ENCODE measurements at regions not wholly inside any gene's neighbourhood (a gene's known extent, or its start where the extent isn't known, plus 50 kb on each side); places are given as distances from the start of the nearest gene placed in this dataset.

- CTCF ChIA-PET = no interaction called here
- POLR2A ChIA-PET = no interaction called here
- H3K9ac ChIP-seq (replicated peaks; ENCODE audit: extremely low read depth, insufficient read depth, low read length) = no peak overlapping the region
- no peak overlapping the region for H2AFZ ChIP-seq (ENCODE audit: low read depth, low read length)
- H3K9me3 ChIP-seq (replicated peaks; ENCODE audit: control insufficient read depth, insufficient read depth, low read length) = no peaks in the 10 kb centered on the region
- BruUV-seq (replicated peaks) = no TSS peak
- no peaks in the 10 kb centered on the region for H4K20me1 ChIP-seq (replicated peaks; ENCODE audit: control insufficient read depth, extremely low read depth, insufficient read depth, low read length)
- DNase-seq (ENCODE audit: low read depth, low spot score) = no peak
- H3K9me1 ChIP-seq (replicated peaks; ENCODE audit: control insufficient read depth, extremely low read depth, insufficient read depth, low read length) = no peaks in the 10 kb centered on the region
- no peak overlapping the region for H3K27ac ChIP-seq (ENCODE audit: insufficient read depth, low read depth, low read length)
- no peak overlapping the region for H3K4me2 ChIP-seq (ENCODE audit: insufficient read depth, low read length)
- TF ChIP-seq JUN (IDR thresholded peaks at IDR 0.05; ENCODE audit: borderline replicate concordance, insufficient read depth, insufficient read length, low read depth) = no peak
- no peak for TF ChIP-seq FOS (IDR thresholded peaks at IDR 0.05; ENCODE audit: borderline replicate concordance, insufficient read depth, low read length)
- TF ChIP-seq MAX (IDR thresholded peaks at IDR 0.05; ENCODE audit: insufficient read depth, insufficient read length) = no peak
- no peak for TF ChIP-seq CTCF (IDR thresholded peaks at IDR 0.05; ENCODE audit: extremely low read depth in 1 of 2, insufficient read depth in 1 of 2, low read depth in 1 of 2, low read length in 2 of 2)
- TF ChIP-seq GATA2 (IDR thresholded peaks at IDR 0.05; ENCODE audit: insufficient read depth, insufficient read length, low read depth, low read length) = no peak
- no peaks in the 10 kb centered on the region for H3K27me3 ChIP-seq (ENCODE audit: control insufficient read depth in 2 of 2, insufficient read depth in 2 of 2, low read length in 2 of 2)
- dilution Hi-C loops (cut with MboI; ENCODE audit: extremely low pct_ligation_motif_present, low sequenced_read_pairs) (no loop called here), intact Hi-C loops (cut with micrococcal nuclease) (no loop called here)
- H3K4me3 ChIP-seq (replicated peaks in 1 of 3; ENCODE audit: insufficient read depth in 1 of 3, low read depth in 1 of 3, low read length in 3 of 3) = no peak overlapping the region
- no peaks in the 10 kb centered on the region for H3K36me3 ChIP-seq (ENCODE audit: control insufficient read depth in 2 of 2, extremely low read depth in 1 of 2, insufficient read depth in 2 of 2, low read length in 2 of 2)
- H3K79me2 ChIP-seq (ENCODE audit: control insufficient read depth, insufficient read depth, low read length) = no peaks in the 10 kb centered on the region
- FAIRE-seq = no peak
- H3K4me1 ChIP-seq (ENCODE audit: control insufficient read depth, extremely low read depth, insufficient read depth, low read length) = no peaks in the 10 kb centered on the region
These were observed 557.2 kb upstream of the TBL1XR1 start for GRCh38 chr3:177754508-177754921.

DNA sequence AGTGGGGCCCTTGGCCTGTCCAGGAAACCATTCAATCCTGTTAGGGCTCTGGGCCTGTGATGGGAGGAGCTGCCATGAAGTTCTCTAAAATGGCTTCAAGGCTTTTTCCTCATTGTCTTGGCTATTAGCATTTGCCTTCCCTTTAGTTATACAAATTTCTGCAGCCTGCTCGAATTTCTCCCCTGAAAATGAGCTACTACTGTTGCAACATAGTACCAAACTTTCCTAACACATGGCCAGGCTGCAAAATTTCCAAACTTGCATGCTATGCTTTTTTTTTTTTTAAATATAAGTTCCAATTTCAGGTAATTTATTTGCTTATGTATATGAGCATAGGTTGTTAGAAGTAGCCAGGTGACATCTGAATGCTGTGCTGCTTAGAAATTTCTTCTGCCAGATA, 560.8 kb upstream of the TBL1XR1 start:
- H3K27ac ChIP-seq (ENCODE audit: insufficient read depth, low read depth, low read length) = no peak overlapping the region
- TF ChIP-seq MAX (IDR thresholded peaks at IDR 0.05; ENCODE audit: insufficient read depth, insufficient read length) (no peak), GATA2 (IDR thresholded peaks at IDR 0.05; ENCODE audit: insufficient read depth, insufficient read length, low read depth, low read length) (no peak), MYC (IDR thresholded peaks at IDR 0.05; ENCODE audit: low read depth, low read length) (no peak)

More for the DNA sequence above, 560.8 kb upstream of the TBL1XR1 start:
- H3K4me2 ChIP-seq (ENCODE audit: insufficient read depth, low read length) = no peak overlapping the region
- intact Hi-C loops (cut with micrococcal nuclease) = no loop called here
- no peak overlapping the region for H3K4me3 ChIP-seq (replicated peaks in 1 of 3; ENCODE audit: insufficient read depth in 1 of 3, low read depth in 1 of 3, low read length in 3 of 3)
- no peaks in the 10 kb centered on the region for H3K27me3 ChIP-seq (ENCODE audit: control insufficient read depth in 2 of 2, insufficient read depth in 2 of 2, low read length in 2 of 2)
- no peak overlapping the region for H2AFZ ChIP-seq (ENCODE audit: low read depth, low read length)
- DNase-seq (ENCODE audit: low read depth, low spot score) (no peak), FAIRE-seq (no peak)
- no peaks in the 10 kb centered on the region for H3K36me3 ChIP-seq (ENCODE audit: control insufficient read depth in 2 of 2, extremely low read depth in 1 of 2, insufficient read depth in 2 of 2, low read length in 2 of 2)
- H3K9me3 ChIP-seq (replicated peaks; ENCODE audit: control insufficient read depth, insufficient read depth, low read length) = no peaks in the 10 kb centered on the region
- no peaks in the 10 kb centered on the region for H3K79me2 ChIP-seq (ENCODE audit: control insufficient read depth, insufficient read depth, low read length)
- no peaks in the 10 kb centered on the region for H4K20me1 ChIP-seq (replicated peaks; ENCODE audit: control insufficient read depth, extremely low read depth, insufficient read depth, low read length)
- ChIA-PET POLR2A (no interaction called here), CTCF (interaction anchor here (1.0 kb wide), 1 partner anchor 707 kb away, joined by 3 read pairs; no protein-coding TSS in a partner anchor)
- no peaks in the 10 kb centered on the region for H3K4me1 ChIP-seq (ENCODE audit: control insufficient read depth, extremely low read depth, insufficient read depth, low read length)
- no peak overlapping the region for H3K9ac ChIP-seq (replicated peaks; ENCODE audit: extremely low read depth, insufficient read depth, low read length)
- no peaks in the 10 kb centered on the region for H3K9me1 ChIP-seq (replicated peaks; ENCODE audit: control insufficient read depth, extremely low read depth, insufficient read depth, low read length)
- dilution Hi-C loops (cut with MboI; ENCODE audit: extremely low pct_ligation_motif_present, low sequenced_read_pairs) = no loop called here
- no TSS peak for BruUV-seq (replicated peaks)
